ENCODE measurements at regions not wholly inside any gene's neighbourhood (a gene's known extent, or its start where the extent isn't known, plus 50 kb on each side); places are given as distances from the start of the nearest gene placed in this dataset.

- CTCF ChIA-PET: no interaction called here
- Mint-ChIP-seq H3K27ac (no peak overlapping the region), H3K4me3 (no peak overlapping the region), H3K4me1 (peaks cover 6% of the 10 kb centered on the region), H3K9me3 (peaks cover 17% of the 10 kb centered on the region), H3K27me3 (ENCODE audit: low read depth) (peaks cover 2% of the 10 kb centered on the region), H3K36me3 (peaks cover 5% of the 10 kb centered on the region; the same call in 1 of the 2 replicates)
- TF ChIP-seq SOX15 (CRISPR knock-in tag; IDR thresholded peaks at IDR 0.05) (no peak), MLX (CRISPR knock-in tag; IDR thresholded peaks at IDR 0.05) (no peak), ZNF396 (CRISPR knock-in tag; IDR thresholded peaks at IDR 0.05; ENCODE audit: borderline replicate concordance) (no peak), ZNF317 (CRISPR knock-in tag; IDR thresholded peaks at IDR 0.05; ENCODE audit: borderline replicate concordance, low read depth) (no peak), FOXK1 (CRISPR knock-in tag; IDR thresholded peaks at IDR 0.05) (no peak), ATF1 (CRISPR knock-in tag; IDR thresholded peaks at IDR 0.05) (no peak), ATF6 (CRISPR knock-in tag; IDR thresholded peaks at IDR 0.05) (no peak), ZNF263 (CRISPR knock-in tag; IDR thresholded peaks at IDR 0.05; ENCODE audit: low read depth) (no peak), KAT7 (CRISPR knock-in tag; IDR thresholded peaks at IDR 0.05; ENCODE audit: borderline replicate concordance) (no peak), JUN (CRISPR knock-in tag; IDR thresholded peaks at IDR 0.05) (no peak), ZSCAN18 (CRISPR knock-in tag; IDR thresholded peaks at IDR 0.05) (no peak), FOXP1 (CRISPR knock-in tag; IDR thresholded peaks at IDR 0.05; ENCODE audit: borderline replicate concordance) (no peak)
- TF ChIP-seq, protein P1, sequence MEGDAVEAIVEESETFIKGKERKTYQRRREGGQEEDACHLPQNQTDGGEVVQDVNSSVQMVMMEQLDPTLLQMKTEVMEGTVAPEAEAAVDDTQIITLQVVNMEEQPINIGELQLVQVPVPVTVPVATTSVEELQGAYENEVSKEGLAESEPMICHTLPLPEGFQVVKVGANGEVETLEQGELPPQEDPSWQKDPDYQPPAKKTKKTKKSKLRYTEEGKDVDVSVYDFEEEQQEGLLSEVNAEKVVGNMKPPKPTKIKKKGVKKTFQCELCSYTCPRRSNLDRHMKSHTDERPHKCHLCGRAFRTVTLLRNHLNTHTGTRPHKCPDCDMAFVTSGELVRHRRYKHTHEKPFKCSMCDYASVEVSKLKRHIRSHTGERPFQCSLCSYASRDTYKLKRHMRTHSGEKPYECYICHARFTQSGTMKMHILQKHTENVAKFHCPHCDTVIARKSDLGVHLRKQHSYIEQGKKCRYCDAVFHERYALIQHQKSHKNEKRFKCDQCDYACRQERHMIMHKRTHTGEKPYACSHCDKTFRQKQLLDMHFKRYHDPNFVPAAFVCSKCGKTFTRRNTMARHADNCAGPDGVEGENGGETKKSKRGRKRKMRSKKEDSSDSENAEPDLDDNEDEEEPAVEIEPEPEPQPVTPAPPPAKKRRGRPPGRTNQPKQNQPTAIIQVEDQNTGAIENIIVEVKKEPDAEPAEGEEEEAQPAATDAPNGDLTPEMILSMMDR (IDR thresholded peaks at IDR 0.05): no peak
- ATAC-seq: no peak
- POLR2A ChIA-PET: no interaction called here
- no peak for DNase-seq (ENCODE audit: low spot score)
These were observed 54.3 kb upstream of the SLC24A5 start for GRCh38 chr15:48066456-48066855.
